GM19023 (cell line): ENCODE measurements at regions not wholly inside any gene's neighbourhood (a gene's known extent, or its start where the extent isn't known, plus 50 kb on each side); places are given as distances from the start of the nearest gene placed in this dataset.

Experiments used
- ATAC-seq: cut with Tn5 transposase; IDR thresholded peaks from one replicate; pipeline ENCODE4 v1.9.1; 2021; ENCODE audit warnings: mild to moderate bottlenecking, moderate library complexity; ENCODE audit not compliant: unreplicated experiment

GRCh38 chr5:156155598-156155997 lies 171.4 kb upstream of the SGCD start:
- ATAC-seq: no peak

- no peak for ATAC-seq
Observed at GRCh38 chr5:156164306-156164705, 162.7 kb upstream of the SGCD start.

DNA sequence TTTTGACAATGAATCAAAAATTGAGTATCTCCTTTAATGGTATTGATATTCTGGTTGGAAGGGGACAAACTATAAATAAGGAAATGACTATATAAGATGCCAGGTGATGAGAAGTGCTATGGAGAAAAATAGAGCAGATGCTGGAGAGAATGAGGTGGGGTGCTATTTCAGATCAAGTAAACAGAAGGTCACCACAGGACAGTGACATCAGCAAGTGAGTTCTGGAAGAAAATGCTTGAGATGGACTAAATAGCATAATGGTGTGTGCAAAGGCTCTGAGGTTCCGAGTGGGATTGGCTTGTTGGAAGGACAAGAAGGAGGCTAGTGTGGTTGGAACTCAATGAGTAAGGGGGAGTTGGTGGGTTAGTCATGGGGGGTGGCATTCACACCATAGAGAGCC lies 157.5 kb upstream of the SGCD start:
- ATAC-seq: no peak

- ATAC-seq: no peak
Observed at GRCh38 chr5:156170351-156170961, 156.5 kb upstream of the SGCD start.

DNA sequence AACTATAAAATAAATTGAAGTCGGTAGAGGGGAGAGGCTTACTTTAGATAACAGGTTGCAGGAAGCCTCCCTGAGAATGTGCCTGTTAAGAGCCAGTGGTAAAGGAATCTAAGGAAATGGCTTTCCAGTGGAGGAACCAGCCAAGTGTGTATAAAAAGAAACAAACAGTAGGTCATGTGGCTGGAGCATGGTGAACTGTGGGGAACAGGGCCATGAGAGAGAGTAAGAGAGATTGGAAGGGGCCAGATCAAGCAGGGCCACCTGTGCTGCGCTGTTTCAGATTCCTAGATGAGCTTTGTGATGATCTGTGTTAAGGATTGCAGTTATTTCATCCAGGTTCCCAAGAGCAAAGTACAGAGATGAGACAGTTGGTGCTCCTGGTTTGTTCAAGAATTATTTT lies 152.7 kb upstream of the SGCD start:
- no peak for ATAC-seq

DNA sequence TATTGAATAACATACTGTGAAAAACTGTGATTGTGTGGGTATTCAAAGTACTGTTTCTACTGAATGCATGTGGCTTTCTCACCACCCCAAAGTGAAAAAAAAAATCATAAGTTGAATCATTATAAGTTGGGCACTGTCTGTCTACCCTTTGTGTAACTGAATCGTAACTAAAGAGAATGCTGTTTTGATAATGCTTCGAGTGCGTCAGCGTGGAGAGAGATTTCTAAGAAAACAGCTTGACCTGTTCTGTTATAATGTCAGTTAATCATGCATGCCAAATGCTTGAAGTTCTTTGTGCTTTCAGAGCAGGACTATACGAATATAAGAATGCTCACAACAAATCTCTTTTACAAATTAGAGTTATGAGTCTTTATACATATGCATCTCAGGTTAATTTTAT lies 148.8 kb upstream of the SGCD start:
- ATAC-seq: no peak

GRCh38 chr5:156181656-156182055 lies 145.3 kb upstream of the SGCD start:
- no peak for ATAC-seq

GRCh38 chr5:156182174-156182967 lies 144.6 kb upstream of the SGCD start:
- ATAC-seq: no peak

- no peak for ATAC-seq
Observed at GRCh38 chr5:156186760-156187159, 140.2 kb upstream of the SGCD start.

GRCh38 chr5:156188016-156188415 lies 138.9 kb upstream of the SGCD start:
- ATAC-seq: no peak

- ATAC-seq: no peak
Observed at GRCh38 chr5:156189628-156190027, 137.3 kb upstream of the SGCD start.

DNA sequence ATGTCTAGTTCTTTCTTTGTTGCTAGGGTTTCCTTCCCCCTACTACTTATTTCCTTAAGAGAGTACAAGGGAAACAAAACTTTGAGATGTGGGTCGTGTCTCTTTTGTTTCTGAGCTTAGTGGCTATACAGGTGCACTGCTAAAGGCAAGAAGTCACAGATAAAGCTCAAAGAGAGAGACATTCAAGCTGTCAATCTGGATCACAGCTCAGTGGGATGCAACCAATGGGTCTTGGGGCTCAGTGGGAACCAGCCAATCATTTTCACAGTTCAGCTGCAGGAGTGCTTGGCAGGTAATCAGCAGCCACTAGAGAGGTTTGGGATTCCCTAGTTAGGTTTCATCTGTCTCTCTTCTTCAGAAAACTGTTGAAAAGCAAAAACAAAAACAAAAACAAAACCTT lies 135.4 kb upstream of the SGCD start:
- no peak for ATAC-seq

GRCh38 chr5:156197042-156197635 lies 129.8 kb upstream of the SGCD start:
- no peak for ATAC-seq

DNA sequence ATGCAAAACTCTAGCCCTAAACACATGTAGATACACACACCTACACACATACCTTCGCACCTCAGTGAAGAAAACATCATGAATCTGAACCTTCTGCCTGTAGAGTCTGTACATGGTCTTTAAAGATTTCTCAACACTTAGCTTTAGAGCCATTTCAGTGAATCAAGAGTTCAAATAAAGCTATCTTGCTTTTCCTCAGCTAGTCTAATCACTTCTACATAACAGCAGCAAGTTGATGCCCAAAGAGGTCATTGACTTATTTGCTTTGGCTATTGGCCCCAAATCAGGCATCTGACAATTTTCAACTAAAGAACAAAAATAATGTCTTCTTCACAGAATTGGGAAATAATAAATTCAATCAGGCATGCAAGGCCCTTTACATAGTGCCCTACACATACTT lies 127.9 kb upstream of the SGCD start:
- no peak for ATAC-seq

DNA sequence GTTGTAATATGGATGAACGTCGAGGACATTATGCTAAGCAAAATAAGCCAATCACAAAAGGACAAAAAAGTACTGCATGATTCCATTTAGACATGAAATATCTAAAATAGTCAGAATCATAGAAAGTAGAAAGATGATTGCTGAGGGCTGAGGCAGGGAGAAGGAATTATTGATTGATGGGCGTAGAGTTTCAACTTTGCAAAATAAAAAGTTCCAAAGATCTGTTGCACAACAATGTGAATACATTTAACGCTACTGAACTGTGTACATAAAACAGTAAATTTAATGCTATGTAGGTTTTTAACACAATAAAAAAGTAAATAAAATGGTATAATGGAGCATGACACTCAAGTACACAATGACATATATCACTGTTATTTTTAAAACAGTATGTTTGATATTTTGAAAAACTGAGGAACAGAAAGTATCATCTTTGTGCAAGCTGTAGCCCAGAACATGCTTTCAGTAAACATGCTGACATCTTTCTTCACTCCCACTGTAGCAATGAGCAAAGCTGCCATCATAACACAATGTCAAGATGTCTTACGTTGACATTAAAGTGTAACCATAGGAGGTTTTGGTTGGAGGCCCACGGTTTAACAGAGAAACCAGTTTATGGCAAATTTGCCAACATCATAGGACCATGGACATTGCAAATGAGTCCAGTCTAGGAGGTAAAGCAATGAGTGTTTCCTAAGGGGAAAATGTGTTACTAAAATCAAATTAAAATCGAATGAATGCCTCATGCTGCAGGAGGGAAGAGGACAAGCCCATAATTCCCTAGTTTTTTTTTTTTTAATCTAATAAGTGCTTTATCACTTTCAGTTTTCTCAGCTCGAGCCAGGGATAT lies 125.8 kb upstream of the SGCD start:
- ATAC-seq: no peak

GRCh38 chr5:156201788-156202403 lies 125.1 kb upstream of the SGCD start:
- ATAC-seq: no peak

DNA sequence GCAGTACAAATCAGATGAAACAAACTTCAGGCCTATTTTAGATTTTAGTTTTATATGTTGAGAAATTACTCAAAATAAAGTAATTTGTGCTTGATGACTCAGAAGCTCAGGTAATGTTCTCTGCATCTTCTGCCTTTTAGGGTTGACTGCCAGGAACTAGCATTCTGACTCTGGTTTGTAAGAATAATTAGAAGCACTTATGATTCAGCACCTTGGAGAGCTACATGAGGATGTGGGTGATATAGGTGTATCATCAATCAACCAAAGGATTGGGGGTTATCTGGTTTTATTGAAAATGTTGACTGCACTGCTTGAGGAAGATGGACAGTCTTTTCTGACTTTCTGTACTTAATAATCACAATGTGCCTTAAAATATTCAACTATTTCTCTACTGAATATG lies 118.7 kb upstream of the SGCD start:
- ATAC-seq: no peak

DNA sequence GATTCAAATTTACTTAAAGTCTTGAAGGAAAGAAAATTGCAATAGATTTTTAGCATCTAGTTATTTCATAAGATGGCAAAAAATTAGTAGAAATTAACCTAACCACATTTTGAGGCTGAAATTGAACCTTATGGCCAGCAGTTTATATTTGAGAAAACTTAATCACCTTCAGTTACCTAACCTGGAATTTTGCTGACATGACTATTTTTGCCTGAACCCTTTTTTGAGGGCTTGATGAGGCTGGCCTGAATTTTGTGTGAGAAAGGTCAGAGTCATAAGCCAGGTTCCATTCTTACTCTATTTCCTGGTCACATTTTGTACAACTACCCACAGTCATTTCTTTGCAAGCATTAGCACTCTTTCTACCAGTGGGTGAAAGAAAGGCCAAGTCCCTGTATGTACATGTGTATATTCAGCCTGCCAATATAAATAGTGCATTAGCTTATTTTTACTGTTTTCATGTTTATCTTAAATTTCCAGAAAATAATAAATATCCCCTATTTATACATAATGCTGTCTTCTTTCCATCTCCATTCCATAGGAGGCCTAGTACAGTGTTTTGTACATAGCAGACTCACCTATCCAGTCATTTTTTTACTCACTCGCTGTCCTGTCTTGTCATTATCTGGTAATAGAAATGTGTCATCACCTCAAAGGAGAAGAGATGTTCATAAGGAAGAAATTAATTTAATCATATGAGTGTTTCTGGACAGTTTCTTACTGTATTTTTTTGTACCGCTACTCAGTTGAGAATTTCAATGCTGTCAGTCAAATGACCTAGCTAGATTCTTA lies 108.4 kb upstream of the SGCD start:
- no peak for ATAC-seq

- no peak for ATAC-seq
Observed at GRCh38 chr5:156219483-156220005, 107.4 kb upstream of the SGCD start.

- ATAC-seq: no peak
Observed at GRCh38 chr5:156221816-156222215, 105.1 kb upstream of the SGCD start.
